Activated CD4-positive, alpha-beta T cell treated with anti-CD3 and anti-CD28 coated beads for 36 hours (primary cell): ENCODE measurements at regions not wholly inside any gene's neighbourhood (a gene's known extent, or its start where the extent isn't known, plus 50 kb on each side); places are given as distances from the start of the nearest gene placed in this dataset.
"Not testable (repeated sequence)": the region's sequence is repeated elsewhere in the genome, so short reads cannot be mapped to it uniquely, and the experiment has no call there.

Source experiments
- ATAC-seq: fragments of 200-7000 bp; cut with Tn5 transposase; one replicate; pipeline ENCODE4 v1.10.0; 2021; ENCODE audit warnings: mild to moderate bottlenecking, moderate library complexity
- CTCF ChIA-PET: fragments of 350-600 bp; sonication (Branson Sonifier 250); formaldehyde crosslinking; loops from one replicate; lab custom pipeline; 2021; ENCODE audit warnings: antibody characterized with exemption; lab: Charles Lee
- POLR2A ChIA-PET: fragments of 350-600 bp; sonication (Branson Sonifier 250); formaldehyde crosslinking; loops from one replicate; lab custom pipeline; 2021; ENCODE audit warnings: antibody characterized with exemption, inconsistent platforms; lab: Charles Lee
- DNase-seq: peaks from one replicate; pipeline ENCODE4 v3.0.0-alpha.2; 2020
- H3K27ac Mint-ChIP-seq: one replicate; pipeline ENCODE4 v1.8.0; 2021; ENCODE audit warnings: mixed read lengths
- H3K27me3 Mint-ChIP-seq: one replicate; pipeline ENCODE4 v1.8.0; 2021; ENCODE audit warnings: mixed read lengths
- H3K36me3 Mint-ChIP-seq: one replicate; pipeline ENCODE4 v1.8.0; 2021; ENCODE audit warnings: low read depth, mixed read lengths
- H3K4me1 Mint-ChIP-seq: one replicate; pipeline ENCODE4 v1.8.0; 2021; ENCODE audit warnings: mixed read lengths
- H3K4me3 Mint-ChIP-seq: one replicate; pipeline ENCODE4 v1.8.0; 2021; ENCODE audit warnings: mild to moderate bottlenecking, moderate library complexity, mixed read lengths
- H3K9me3 Mint-ChIP-seq: one replicate; pipeline ENCODE4 v1.8.0; 2021; ENCODE audit warnings: low read depth, mixed read lengths
- intact Hi-C, 2 experiments: fragments of 100-400 bp; cut with DNase I in 1 of 2; cut with micrococcal nuclease in 1 of 2; formaldehyde crosslinking; loops; one replicate each; pipeline versions ENCODE4 v1.14.2 to v1.15.1; 2022 to 2024; cut with DNase I, micrococcal nuclease

DNA sequence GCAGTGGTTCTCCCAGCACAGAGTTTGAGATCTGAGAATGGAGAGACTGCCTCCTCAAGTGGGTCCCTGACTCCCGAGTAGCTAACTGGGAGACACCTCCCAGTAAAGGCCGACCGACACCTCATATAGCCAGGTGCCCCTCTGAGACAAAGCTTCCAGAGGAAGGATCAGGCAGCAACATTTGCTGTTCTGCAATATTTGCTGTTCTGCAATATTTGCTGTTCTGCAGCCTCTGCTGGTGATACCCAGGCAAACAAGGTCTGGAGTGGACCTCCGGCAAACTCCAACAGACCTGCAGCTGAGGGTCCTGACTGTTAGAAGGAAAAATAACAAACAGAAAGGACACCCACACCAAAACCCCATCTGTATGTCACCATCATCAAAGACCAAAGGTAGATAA is 560.2 kb downstream of the SOX5 start:
- H3K4me1 Mint-ChIP-seq, CTCF ChIA-PET, H3K36me3 Mint-ChIP-seq, DNase-seq, intact Hi-C loops, H3K27ac Mint-ChIP-seq, H3K27me3 Mint-ChIP-seq, POLR2A ChIA-PET, H3K4me3 Mint-ChIP-seq, ATAC-seq: not testable (repeated sequence)
- H3K9me3 Mint-ChIP-seq = peaks cover 21% of the 10 kb centered on the region

DNA sequence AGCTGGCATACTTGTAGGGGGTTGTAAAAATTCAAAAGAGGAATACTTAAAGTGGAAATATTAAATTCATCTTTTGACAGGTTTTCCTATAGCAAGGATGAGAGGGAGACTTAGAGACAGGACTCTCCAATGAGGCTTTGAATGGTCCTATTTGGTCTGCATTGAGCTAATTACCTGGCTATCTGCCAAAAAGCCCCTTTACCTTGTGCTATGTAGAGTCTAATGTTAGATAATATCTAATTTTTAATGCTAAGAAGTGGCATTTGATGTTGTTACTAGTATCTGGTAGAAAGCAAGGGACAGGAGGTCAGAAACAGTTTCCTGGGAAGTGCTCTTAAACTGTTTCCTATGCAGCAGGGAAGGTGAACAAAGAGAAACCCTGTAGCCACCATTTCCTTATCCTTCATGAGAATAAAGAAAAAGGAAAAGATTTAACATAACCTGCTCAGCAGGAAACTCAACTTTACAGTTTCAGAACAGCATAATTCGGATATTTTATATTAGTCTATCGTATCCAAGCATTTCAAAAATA is 550.0 kb downstream of the SOX5 start:
- no peak for DNase-seq
- Mint-ChIP-seq H3K9me3 (peaks cover 3% of the 10 kb centered on the region), H3K27me3 (no peaks in the 10 kb centered on the region), H3K27ac (no peak overlapping the region), H3K4me3 (no peak overlapping the region), H3K36me3 (no peaks in the 10 kb centered on the region), H3K4me1 (no peaks in the 10 kb centered on the region)
- POLR2A ChIA-PET = no interaction called here
- intact Hi-C loops = no loop called here
- CTCF ChIA-PET = no interaction called here
- ATAC-seq = no peak

DNA sequence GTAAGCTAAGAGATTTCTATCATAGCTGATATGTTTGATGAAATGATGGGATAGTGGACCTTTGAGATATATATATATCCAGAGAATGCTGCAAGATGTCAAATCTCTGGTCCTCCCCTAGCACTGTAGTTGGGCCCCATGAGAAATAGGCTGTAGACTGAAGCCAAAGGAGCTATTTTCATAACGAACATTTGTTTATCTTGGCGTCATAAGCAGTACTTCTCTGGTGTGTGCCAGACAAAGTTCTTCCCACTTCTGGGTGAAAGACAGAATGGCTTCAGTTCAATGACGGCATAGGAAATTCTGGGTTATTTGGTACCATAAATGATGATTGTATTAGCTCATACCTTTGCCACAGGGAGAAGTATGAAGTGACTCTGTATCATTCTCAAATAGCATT is 534.3 kb downstream of the SOX5 start:
- ATAC-seq = no peak
- CTCF ChIA-PET = no interaction called here
- H3K27ac Mint-ChIP-seq = no peak overlapping the region
- POLR2A ChIA-PET = no interaction called here
- intact Hi-C loops = no loop called here
- no peak for DNase-seq
- peaks cover 8% of the 10 kb centered on the region for H3K9me3 Mint-ChIP-seq
- no peaks in the 10 kb centered on the region for H3K36me3 Mint-ChIP-seq
- H3K27me3 Mint-ChIP-seq = no peaks in the 10 kb centered on the region
- no peaks in the 10 kb centered on the region for H3K4me1 Mint-ChIP-seq
- no peak overlapping the region for H3K4me3 Mint-ChIP-seq

DNA sequence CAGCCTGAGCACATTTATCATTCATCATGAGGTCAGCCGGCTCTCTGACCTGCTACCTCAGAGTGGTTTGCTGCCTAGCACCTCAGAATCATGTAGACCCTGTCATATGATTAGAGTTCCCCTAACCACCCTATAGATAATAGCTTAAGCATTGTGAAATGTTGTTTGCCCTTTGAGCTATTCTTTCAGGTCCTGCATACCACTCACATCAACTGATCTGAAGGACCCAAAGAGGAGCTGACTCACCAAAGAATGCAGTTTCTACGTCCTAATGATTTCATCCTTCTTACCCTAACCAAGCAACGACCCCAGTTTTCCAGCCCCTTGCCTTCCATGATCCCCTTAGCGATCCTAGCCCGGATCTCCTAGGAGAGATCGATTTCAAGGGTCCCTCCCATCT is 527.9 kb downstream of the SOX5 start:
- Mint-ChIP-seq H3K27ac (no peak overlapping the region), H3K27me3 (no peaks in the 10 kb centered on the region), H3K9me3 (peaks cover 4% of the 10 kb centered on the region), H3K36me3 (no peaks in the 10 kb centered on the region), H3K4me3 (no peak overlapping the region), H3K4me1 (no peaks in the 10 kb centered on the region)
- DNase-seq = no peak
- intact Hi-C loops = no loop called here
- CTCF ChIA-PET = no interaction called here
- ATAC-seq = no peak
- POLR2A ChIA-PET = no interaction called here

DNA sequence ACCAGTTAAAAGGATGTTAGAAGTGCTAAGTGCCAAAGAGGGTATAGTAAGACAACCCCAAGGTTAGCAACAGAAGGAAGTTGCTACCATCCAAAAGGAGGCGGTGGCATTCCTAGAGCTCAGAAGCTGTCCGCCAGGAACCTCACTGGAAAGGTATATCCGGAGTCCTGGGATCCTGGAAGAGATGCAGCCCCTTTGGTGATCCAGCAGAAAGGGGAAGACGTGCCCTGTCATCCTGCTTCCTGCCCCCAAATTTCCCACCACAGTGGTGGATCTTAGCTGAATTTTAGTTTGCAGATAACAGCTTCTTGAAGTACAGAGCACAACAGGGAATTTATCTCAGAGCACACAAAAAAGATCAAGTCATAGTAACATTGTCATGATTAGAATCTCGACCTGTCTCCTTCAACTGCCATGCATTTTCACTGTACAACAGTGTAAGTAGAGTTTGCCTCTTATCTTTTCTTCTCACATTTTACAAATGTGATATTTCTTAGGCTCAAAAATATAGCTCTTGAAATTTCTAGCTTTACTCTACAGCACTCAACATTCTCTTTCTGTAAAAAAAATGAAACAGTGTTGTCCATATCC is 526.3 kb downstream of the SOX5 start:
- H3K36me3 Mint-ChIP-seq = no peaks in the 10 kb centered on the region
- intact Hi-C loops = no loop called here
- no peaks in the 10 kb centered on the region for H3K27me3 Mint-ChIP-seq
- peaks cover 4% of the 10 kb centered on the region for H3K9me3 Mint-ChIP-seq
- POLR2A ChIA-PET = no interaction called here
- H3K4me3 Mint-ChIP-seq = no peak overlapping the region
- CTCF ChIA-PET = no interaction called here
- DNase-seq (no peak), ATAC-seq (no peak)
- no peaks in the 10 kb centered on the region for H3K4me1 Mint-ChIP-seq
- no peak overlapping the region for H3K27ac Mint-ChIP-seq

DNA sequence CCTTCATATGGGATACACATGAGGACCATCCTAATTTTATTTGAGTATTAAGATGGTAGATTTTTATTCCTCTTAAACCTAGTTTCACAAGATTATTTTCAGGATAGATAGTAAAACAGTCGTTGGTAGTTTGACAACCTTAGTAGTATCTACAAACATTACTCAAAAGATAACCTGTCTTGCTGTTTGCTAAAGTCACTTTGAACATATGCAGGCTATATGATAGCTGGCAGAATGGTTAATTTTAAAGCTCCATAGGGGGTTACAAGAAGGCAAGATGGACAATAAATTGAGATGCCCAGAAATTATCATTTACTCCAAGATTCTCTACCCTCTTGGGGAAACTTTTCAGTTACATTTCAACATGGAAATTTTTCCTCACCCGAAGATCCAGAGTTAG is 525.7 kb downstream of the SOX5 start:
- ChIA-PET POLR2A (no interaction called here), CTCF (no interaction called here)
- Mint-ChIP-seq H3K9me3 (peaks cover 4% of the 10 kb centered on the region), H3K27me3 (no peaks in the 10 kb centered on the region), H3K4me1 (no peaks in the 10 kb centered on the region), H3K4me3 (no peak overlapping the region), H3K27ac (no peak overlapping the region), H3K36me3 (no peaks in the 10 kb centered on the region)
- DNase-seq (no peak), ATAC-seq (no peak)
- intact Hi-C loops = no loop called here

DNA sequence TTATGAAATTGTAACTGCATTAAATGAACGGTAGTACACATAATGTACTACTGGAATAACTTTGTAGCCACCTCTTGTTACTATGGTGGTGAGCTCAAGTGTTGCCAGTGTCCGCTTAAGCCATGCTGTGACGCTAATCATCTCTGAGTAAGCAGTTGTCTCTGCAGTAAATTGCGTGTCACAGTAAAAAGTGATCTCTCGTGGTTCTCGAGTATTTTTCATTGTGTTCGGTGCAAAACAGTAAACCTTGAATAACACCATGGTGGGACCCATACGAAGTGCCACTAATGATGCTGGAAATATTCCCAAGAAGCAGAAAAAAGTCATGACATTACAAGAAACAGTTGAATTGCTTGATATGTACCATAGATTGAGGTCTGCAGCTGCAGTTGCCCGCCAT is 524.8 kb downstream of the SOX5 start:
- Mint-ChIP-seq H3K36me3 (no peaks in the 10 kb centered on the region), H3K4me3 (no peak overlapping the region), H3K27ac (no peak overlapping the region), H3K27me3 (no peaks in the 10 kb centered on the region), H3K4me1 (no peaks in the 10 kb centered on the region), H3K9me3 (peaks cover 4% of the 10 kb centered on the region)
- ChIA-PET POLR2A (no interaction called here), CTCF (no interaction called here)
- no peak for ATAC-seq
- intact Hi-C loops = no loop called here
- DNase-seq = no peak

DNA sequence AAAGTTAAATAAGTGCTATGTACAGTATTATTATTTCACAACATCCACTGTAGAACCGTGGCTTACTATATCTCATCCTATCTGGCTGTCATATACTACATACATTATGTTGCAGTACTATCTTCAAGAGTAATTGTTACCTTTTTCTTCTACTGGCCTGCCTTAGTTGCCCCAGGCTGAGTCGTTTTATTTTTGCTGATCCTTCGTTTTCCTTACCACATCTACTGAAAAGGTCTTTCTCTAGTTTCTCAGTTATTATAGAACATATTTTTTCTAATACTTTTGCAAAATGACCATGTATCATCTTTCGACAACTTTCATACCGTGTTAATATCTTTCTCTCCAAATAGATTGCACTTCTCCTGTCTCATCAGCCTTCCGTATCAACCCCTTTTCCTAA is 523.1 kb downstream of the SOX5 start:
- peaks cover 4% of the 10 kb centered on the region for H3K9me3 Mint-ChIP-seq
- H3K4me1 Mint-ChIP-seq = no peaks in the 10 kb centered on the region
- no peak for DNase-seq
- intact Hi-C loops = no loop called here
- H3K27me3 Mint-ChIP-seq = no peaks in the 10 kb centered on the region
- no peak overlapping the region for H3K27ac Mint-ChIP-seq
- no peak overlapping the region for H3K4me3 Mint-ChIP-seq
- no peaks in the 10 kb centered on the region for H3K36me3 Mint-ChIP-seq
- POLR2A ChIA-PET = no interaction called here
- CTCF ChIA-PET = no interaction called here
- no peak for ATAC-seq

DNA sequence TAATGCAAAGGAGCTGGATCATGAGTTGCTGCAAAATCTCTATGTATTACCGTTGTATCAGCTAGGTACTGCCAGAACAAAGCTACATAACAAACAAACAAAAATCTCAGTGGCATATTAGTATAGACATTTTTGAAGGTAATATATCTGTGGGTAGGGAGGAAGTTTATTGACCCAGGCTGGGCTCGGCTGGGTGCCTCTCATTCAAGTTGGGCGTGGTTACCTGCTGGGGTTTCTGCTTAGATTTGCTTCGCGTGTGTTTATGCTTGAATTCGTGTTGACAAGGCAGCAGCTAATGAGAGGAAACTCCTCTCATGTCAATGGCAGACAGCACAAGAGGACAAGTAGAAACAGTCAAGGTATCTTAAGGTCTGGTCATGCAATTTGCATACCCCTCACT is 520.7 kb downstream of the SOX5 start:
- H3K36me3 Mint-ChIP-seq = no peaks in the 10 kb centered on the region
- H3K27ac Mint-ChIP-seq = no peak overlapping the region
- ATAC-seq = no peak
- ChIA-PET POLR2A (no interaction called here), CTCF (no interaction called here)
- no peaks in the 10 kb centered on the region for H3K4me1 Mint-ChIP-seq
- H3K9me3 Mint-ChIP-seq = peaks cover 8% of the 10 kb centered on the region
- H3K27me3 Mint-ChIP-seq = no peaks in the 10 kb centered on the region
- H3K4me3 Mint-ChIP-seq = no peak overlapping the region
- DNase-seq = no peak
- intact Hi-C loops = no loop called here

DNA sequence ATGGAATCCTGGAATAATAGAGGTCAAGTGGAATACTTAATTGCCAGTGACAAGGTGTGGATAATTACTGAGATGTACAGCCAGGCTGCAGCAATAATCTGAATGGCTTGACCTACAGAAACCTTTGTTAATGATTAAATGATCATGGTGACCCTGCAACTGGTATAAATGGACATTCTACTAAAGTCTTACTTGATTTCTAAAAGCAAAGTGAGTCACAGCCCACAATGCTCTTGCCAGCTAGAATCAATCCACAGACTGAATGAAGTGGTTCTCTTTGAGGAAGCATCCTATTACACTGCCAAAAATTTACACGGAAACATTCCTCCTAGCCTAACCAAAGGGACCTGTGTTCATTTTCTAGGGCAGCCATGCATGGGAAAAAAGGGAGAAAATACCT is 518.5 kb downstream of the SOX5 start:
- POLR2A ChIA-PET = no interaction called here
- Mint-ChIP-seq H3K36me3 (no peaks in the 10 kb centered on the region), H3K4me1 (no peaks in the 10 kb centered on the region), H3K9me3 (peaks cover 10% of the 10 kb centered on the region), H3K27ac (no peak overlapping the region), H3K27me3 (no peaks in the 10 kb centered on the region), H3K4me3 (no peak overlapping the region)
- CTCF ChIA-PET = no interaction called here
- intact Hi-C loops = no loop called here
- no peak for DNase-seq
- ATAC-seq = no peak

DNA sequence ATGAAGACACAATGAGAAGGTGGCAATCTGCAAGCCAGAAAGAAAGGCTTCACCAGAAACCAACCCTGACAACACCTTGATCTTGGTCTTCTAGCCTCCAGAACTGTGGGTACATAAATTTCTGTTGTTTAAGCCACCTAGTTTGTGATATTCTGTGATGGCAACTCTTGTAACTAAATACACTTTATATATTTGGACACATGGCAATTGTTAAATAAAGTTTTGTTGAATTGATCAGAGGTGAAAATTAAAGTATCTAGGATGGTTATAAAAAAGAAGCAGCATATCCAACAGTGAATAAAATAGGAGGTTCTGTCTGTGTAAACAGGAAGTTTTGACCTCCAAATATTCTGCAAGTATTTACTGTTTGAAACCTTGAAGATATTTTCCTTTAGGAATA is 516.3 kb downstream of the SOX5 start:
- Mint-ChIP-seq H3K4me1 (no peaks in the 10 kb centered on the region), H3K36me3 (no peaks in the 10 kb centered on the region), H3K4me3 (no peak overlapping the region), H3K27ac (no peak overlapping the region), H3K27me3 (no peaks in the 10 kb centered on the region), H3K9me3 (peaks cover 10% of the 10 kb centered on the region)
- DNase-seq (no peak), ATAC-seq (no peak)
- intact Hi-C loops = no loop called here
- CTCF ChIA-PET = no interaction called here
- POLR2A ChIA-PET = no interaction called here

DNA sequence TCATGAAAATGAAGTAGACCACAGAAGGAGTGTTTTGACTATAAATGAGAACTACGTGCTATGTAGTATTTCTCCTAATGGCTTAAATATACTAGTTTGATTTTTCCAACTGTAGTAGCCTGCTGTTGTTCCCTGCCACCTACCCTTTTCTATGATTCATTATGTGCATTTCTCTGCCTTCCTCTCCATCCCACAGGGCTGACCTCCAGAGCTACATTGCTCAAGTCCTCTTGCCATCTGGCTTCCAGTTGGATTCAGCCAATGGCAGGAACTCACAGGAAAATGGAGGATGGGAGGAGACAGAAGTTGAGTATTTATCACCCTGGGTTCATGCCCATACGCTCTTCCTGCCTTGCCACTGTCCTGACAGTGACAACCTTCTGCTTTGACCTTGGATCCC is 515.3 kb downstream of the SOX5 start:
- Mint-ChIP-seq H3K4me1 (no peaks in the 10 kb centered on the region), H3K27me3 (no peaks in the 10 kb centered on the region), H3K4me3 (no peak overlapping the region), H3K27ac (no peak overlapping the region), H3K9me3 (peaks cover 15% of the 10 kb centered on the region), H3K36me3 (no peaks in the 10 kb centered on the region)
- ChIA-PET CTCF (no interaction called here), POLR2A (no interaction called here)
- ATAC-seq (no peak), DNase-seq (no peak)
- intact Hi-C loops = no loop called here

DNA sequence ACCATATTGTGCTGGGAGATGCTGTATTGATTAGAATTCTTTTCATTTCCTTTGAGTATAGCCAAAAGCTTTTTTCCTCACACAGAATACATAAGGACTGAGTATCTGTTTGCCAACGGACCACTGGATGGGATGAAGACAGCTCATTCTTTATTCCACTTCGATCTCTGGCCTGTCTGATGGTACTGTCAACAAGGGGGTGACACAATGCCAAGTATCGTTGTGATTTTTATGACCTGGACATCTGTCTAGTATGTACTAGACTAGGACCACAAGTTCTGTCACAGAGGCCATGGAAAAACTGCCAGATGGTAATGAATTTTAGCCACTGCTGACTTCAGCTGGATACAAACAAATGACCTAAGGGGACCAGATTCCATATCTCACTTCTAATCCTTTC is 502.7 kb downstream of the SOX5 start:
- no peak for DNase-seq
- no peak for ATAC-seq
- Mint-ChIP-seq H3K4me1 (no peaks in the 10 kb centered on the region), H3K9me3 (peaks cover 4% of the 10 kb centered on the region), H3K27me3 (no peaks in the 10 kb centered on the region), H3K27ac (no peak overlapping the region), H3K4me3 (no peak overlapping the region), H3K36me3 (no peaks in the 10 kb centered on the region)
- CTCF ChIA-PET = no interaction called here
- POLR2A ChIA-PET = no interaction called here
- intact Hi-C loops = no loop called here
